AG08396 (cell line): ENCODE measurements at regions not wholly inside any gene's neighbourhood (a gene's known extent, or its start where the extent isn't known, plus 50 kb on each side); places are given as distances from the start of the nearest gene placed in this dataset.

ENCODE experiments used
- DNase-seq: peaks from one replicate; pipeline ENCODE4 v3.0.0; 2012; ENCODE audit warnings: low spot score, mixed read lengths

GRCh38 chr2:121075641-121076497 is 209.1 kb downstream of the TFCP2L1 start:
- no peak for DNase-seq

DNA sequence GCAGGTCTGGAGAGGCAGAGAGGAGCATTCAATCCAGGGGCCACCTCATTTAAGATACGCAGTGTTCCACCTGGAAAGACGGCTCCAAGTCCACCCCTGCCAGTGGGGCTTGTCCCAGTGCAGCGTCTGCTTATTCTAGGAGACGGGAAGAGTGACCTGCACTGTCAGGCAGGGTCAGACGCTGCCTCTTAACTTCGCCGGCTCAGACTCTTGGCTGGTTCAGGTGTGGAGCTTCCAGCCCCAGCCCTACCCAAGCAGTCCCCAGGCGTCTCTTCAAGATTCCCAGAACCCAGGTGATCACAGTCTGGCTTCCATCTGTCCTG is 208.5 kb downstream of the TFCP2L1 start:
- no peak for DNase-seq

- DNase-seq, result peak; percentile 73
Measured at GRCh38 chr2:121076885-121077549, 208.0 kb downstream of the TFCP2L1 start.

DNA sequence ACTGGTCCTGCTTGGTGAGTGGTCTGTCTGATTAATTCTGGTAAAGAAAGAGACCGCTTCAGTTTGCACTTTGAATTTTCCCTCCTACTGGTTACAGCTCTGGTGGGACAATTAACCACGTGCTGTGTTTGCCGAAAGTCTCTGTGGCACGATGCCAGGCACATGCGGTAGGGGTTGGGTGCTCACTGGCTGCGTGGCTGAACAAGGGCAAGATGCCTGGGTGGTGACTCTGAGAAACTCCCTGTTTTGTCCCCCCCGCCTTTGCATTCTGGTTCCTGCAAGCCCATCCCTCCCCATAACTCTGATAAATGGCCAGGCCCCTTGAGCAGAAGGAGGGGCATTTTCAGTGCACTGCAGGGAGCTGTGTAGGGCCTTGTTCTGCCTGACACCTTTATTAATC is 206.1 kb downstream of the TFCP2L1 start:
- no peak for DNase-seq

- peak; percentile 74 for DNase-seq
Measured at GRCh38 chr2:121080013-121080772, 204.8 kb downstream of the TFCP2L1 start.

DNA sequence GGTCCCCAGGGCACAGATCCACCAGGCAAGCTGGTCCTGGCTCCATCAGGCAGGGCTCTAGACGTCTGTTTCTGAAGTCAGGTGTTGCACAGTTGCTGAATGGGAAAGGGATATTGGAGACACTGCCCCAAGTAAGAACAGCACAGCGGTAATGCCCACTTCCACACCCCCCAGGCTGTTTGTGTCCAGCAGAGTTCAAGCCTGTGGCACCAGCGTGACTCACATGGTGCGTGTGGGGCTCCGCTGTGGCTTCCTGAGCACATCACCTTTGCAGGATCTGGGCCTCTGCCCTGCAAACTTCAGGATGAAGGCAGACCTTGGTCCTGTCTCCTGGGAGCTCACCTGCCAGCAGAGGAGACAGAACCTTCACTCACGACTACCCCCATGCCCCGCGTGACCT is 203.3 kb downstream of the TFCP2L1 start:
- no peak for DNase-seq

DNA sequence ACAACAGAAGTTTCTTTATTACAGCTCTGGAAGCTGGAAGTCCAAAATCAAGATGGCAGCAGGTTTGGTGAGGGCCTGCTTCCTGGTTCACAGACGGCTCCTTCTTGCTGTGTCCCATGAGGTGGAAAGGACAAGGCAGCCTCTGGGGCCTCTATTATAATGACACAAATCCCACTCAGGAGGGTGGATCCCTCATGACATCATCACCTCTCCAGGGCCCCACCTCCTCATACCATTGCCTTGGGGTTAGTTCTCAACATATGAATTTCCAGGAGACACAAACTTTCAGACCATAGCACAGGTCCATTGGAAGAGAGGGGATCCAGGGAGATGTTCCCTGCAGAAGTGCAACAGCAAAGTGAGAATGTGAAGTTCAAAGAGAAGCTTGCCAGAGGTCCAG is 202.8 kb downstream of the TFCP2L1 start:
- no peak for DNase-seq

DNA sequence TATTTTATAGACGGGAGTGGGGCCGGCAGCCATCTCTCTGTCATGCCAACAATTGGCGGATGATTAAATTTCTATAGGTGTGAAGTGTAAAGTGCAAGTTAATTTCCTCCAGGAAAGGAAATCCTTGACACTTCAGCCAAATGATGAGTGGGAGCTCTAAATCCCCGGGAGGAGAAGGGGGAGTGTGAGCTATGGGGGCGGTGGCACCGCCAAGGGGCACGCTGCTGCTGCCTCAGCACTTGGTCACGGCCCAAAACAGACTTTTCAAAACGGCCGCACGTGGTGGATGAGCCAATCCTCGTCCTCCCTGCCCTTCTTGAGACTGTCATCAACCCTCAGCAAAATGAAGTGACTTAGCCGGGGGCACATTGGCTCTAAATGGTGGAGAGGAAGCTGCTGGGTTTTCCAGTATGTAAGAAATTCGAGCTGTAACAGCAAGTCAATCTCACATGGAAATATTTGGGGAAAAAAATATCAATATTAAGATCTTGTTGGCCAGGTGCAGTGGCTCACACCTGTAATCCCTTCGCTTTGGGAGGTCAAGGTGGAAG is 200.8 kb downstream of the TFCP2L1 start:
- no peak for DNase-seq

DNA sequence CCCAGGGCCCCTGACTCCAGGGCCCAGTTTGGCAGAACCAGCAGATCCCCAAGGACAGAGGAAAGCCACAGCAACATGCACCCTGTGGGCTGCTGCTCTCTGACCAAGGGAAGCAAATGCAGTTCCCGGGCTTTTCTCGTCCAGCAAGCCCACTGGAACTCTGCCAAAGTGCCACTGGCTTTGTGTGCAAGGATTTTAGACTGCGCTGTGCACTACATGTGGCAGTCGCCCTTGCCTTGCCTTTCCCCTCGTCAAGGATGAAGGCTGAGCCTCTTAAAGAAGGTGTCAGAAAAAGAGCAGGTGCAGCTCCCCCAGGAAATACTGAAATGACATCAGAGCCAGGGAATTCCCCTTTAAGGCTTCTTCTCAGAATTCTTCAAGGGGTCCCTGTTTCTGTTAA is 199.2 kb downstream of the TFCP2L1 start:
- no peak for DNase-seq

DNA sequence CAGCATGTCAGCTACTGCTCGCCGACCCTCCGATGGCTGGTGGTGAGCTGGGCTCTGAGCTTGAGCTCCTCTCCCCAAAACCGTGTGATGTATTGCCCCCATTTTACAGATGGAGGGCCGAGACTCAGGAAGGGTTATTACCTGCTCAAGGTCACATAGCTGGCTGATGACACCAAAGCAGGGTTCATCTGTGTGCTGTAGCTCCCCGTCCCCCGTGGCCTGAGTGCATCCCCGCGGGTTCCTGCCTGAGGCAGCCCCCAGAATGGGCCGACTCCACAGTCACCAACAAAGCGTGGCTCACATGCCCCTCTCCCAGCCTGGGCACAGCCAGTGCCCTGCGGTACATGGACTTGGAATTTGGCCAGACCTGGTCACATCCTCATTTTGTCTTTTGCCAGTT is 198.6 kb downstream of the TFCP2L1 start:
- DNase-seq, result no peak

GRCh38 chr2:121087117-121087516 is 197.9 kb downstream of the TFCP2L1 start:
- DNase-seq, result no peak

- no peak for DNase-seq
Measured at GRCh38 chr2:121088251-121089165, 196.5 kb downstream of the TFCP2L1 start.

DNA sequence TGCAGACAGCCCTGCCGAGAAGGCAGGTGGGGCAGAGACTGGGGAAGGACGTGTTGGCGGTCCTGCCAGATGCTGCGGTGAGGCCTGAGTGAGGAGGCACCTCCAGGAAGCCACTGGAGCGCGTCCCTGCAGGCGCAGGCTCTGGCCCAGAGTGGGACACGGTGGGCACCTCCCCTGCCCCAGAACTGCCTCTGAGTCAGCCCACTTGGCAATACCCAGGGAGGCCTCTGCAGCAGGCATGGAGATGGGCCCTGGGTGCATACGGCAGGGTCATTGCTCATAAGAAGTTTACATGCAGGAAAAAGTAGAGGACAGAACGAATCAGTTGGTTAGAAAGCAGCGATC is 195.9 kb downstream of the TFCP2L1 start:
- DNase-seq, result no peak

- no peak for DNase-seq
Measured at GRCh38 chr2:121090088-121090715, 194.8 kb downstream of the TFCP2L1 start.

- DNase-seq, result no peak
Measured at GRCh38 chr2:121092095-121092494, 192.9 kb downstream of the TFCP2L1 start.

DNA sequence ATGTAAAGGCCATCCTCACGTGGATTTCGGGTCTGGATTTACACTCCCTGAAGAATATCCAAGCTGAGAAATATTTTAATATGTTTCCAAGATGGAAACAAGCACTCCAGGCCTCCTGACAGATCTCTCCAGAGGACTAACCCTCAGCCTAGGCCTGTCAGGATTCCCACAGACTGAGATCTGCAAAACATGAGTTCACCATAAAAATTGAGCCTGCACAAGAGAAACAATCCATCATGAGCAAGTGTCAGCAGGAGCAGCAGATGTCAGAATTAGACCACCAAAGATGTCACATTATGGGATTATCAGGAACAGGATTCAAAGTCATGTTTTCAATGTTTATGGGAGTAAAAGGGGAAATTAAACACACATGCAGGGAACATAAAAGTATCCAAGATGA is 191.3 kb downstream of the TFCP2L1 start:
- DNase-seq, result peak; percentile 2

DNA sequence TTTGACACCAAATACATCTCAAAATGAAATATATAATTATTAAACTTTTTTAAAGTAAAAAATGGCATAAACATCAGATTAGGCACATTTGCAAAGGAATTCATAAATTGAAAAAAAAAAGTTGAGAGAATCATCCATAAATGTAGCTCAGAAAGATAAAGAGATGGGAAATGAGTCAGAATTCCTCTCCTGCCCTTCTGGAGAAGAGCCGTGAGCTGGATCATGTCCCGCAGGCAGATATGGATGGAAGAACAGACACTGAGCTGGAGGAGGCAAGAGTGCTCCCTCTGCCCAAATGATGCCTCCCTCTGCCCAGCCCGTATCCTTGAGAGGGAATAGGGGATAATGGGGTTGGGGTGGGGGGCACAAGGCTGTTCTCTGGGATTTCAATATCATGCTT is 190.9 kb downstream of the TFCP2L1 start:
- no peak for DNase-seq

- DNase-seq, result no peak
Measured at GRCh38 chr2:121094845-121095244, 190.2 kb downstream of the TFCP2L1 start.

DNA sequence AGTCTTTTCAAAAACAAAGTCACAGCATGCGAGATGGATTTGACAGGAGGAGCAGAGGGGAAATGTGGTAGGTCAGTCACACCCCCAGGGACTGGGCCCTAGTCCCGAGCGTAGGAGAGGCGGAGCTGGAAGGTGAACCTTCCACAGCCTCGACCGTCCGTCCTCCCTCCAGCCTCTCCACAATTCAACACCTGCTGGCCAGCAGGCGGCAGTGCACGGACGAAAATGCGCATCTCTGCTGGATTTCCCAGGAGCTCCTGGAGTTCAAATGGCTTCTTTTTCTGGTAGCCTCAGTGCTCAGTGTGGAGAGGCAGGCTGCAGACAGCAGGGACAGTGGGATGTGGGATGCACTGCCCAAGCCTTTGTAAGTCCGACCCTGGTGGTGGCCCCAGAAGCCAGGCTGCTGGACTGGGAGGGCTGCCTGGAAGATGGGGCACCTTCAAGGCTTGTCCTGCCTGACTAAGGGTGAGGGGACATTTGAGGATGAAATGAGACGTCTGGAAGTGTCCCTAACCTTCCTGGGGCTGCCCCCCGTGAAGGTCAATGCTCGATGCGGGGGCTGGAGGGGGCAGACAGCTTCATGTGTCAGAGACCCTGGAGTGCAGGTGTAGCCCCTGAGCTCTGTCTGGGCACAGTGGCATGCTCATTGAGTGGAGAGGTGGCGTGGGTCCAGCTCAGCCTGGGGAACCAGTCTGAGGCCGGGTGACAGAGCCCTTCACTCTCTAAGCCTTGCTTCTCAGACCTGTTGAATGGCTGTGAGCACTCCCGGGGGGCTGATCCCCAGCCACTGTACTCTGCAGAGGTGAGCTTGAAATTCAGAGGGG is 189.5 kb downstream of the TFCP2L1 start:
- peak; percentile 82 for DNase-seq

GRCh38 chr2:121096611-121097010 is 188.4 kb downstream of the TFCP2L1 start:
- DNase-seq, result no peak
